SJSA1 (cell line): ENCODE measurements at regions not wholly inside any gene's neighbourhood (a gene's known extent, or its start where the extent isn't known, plus 50 kb on each side); places are given as distances from the start of the nearest gene placed in this dataset.

Source experiments
- DNase-seq, 2 experiments: peaks; one replicate each; pipeline ENCODE4 v3.0.0-alpha.2; 2015 to 2020; ENCODE audit warnings: low spot score in 2 of 2, low read depth in 1 of 2
- H3K27ac ChIP-seq: fragments of 250-450 bp; sonication (Bioruptor Pico); 2 replicates; pipeline ENCODE4 v1.5.1; 2020; ENCODE audit warnings: mild to moderate bottlenecking, moderate library complexity
- H3K27me3 ChIP-seq: fragments of 250-450 bp; sonication (Bioruptor Pico); replicated peaks from 2 replicates; pipeline ENCODE4 v1.5.1; 2020; ENCODE audit warnings: mild to moderate bottlenecking, moderate library complexity
- H3K36me3 ChIP-seq: fragments of 250-450 bp; sonication (Bioruptor Pico); 2 replicates; pipeline ENCODE4 v1.5.1; 2020; ENCODE audit warnings: mild to moderate bottlenecking
- H3K4me1 ChIP-seq: fragments of 250-450 bp; sonication (Bioruptor Pico); replicated peaks from 2 replicates; pipeline ENCODE4 v1.6.1; 2021; ENCODE audit warnings: mild to moderate bottlenecking
- H3K4me3 ChIP-seq: fragments of 250-450 bp; sonication (Bioruptor Pico); 2 replicates; pipeline ENCODE4 v1.5.1; 2020; ENCODE audit warnings: mild to moderate bottlenecking
- H3K9me3 ChIP-seq: fragments of 250-450 bp; sonication (Bioruptor Pico); replicated peaks from 2 replicates; pipeline ENCODE4 v1.5.1; 2020; ENCODE audit warnings: mild to moderate bottlenecking

GRCh38 chr2:19746137-19746600 is 155.6 kb downstream of the TTC32 start:
- Histone ChIP-seq H3K9me3 (no peaks in the 10 kb centered on the region), H3K4me3 (no peak overlapping the region), H3K27me3 (no peaks in the 10 kb centered on the region), H3K27ac (no peak overlapping the region), H3K4me1 (no peaks in the 10 kb centered on the region), H3K36me3 (no peaks in the 10 kb centered on the region)
- no peak for DNase-seq

- Histone ChIP-seq H3K36me3 (no peaks in the 10 kb centered on the region), H3K27ac (no peak overlapping the region), H3K27me3 (no peaks in the 10 kb centered on the region), H3K4me3 (no peak overlapping the region), H3K9me3 (no peaks in the 10 kb centered on the region), H3K4me1 (no peaks in the 10 kb centered on the region)
- no peak for DNase-seq
Observed at GRCh38 chr2:19745318-19746136, 156.3 kb downstream of the TTC32 start.

DNA sequence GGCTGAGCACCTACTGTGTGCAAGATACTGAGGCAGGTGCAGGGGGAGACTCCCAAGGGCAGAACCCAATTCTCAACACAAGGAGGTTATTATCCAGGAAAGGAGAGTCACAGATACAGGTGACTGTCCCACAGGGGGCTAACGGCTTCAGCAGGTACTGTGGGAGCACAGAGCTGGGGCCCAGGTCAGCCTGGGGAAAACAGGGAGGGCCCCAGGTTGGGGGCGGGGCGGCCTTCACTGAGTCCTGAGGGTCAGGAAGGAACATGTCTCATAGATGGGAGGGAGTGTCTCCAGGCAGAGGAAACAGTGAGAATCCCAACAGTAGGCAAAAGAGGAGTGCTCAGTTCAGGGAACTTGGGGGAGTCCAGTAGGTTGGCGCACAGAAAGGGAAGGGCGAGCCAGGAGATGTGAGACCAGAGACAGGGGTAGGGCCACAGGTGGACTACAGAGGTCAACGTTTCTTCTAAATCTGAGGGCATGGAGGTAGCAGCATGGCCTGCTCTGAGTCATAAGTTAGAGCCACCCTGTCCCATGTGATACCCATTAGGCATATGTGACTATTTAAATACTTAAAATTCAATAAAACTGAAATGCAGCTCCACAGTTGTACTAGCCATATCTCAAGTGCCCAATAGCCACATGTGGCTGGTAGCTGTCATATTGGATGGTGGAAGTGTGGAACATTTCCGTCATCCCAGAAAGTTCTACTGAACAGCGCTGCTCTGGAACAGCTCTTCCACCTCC is 157.2 kb downstream of the TTC32 start:
- Histone ChIP-seq H3K27ac (no peak overlapping the region), H3K27me3 (no peaks in the 10 kb centered on the region), H3K4me1 (no peaks in the 10 kb centered on the region), H3K36me3 (no peaks in the 10 kb centered on the region), H3K9me3 (no peaks in the 10 kb centered on the region), H3K4me3 (no peak overlapping the region)
- DNase-seq, result no peak

- no peak for DNase-seq
- Histone ChIP-seq H3K4me1 (peaks cover 3% of the 10 kb centered on the region), H3K9me3 (no peaks in the 10 kb centered on the region), H3K36me3 (no peaks in the 10 kb centered on the region), H3K4me3 (no peak overlapping the region), H3K27me3 (no peaks in the 10 kb centered on the region), H3K27ac (no peak overlapping the region)
Observed at GRCh38 chr2:19743641-19744040, 158.1 kb downstream of the TTC32 start.

- no peak for DNase-seq
- peaks cover 9% of the 10 kb centered on the region for H3K4me1 ChIP-seq
- H3K4me3 ChIP-seq, result no peak overlapping the region
- H3K9me3 ChIP-seq, result no peaks in the 10 kb centered on the region
- H3K27me3 ChIP-seq, result no peaks in the 10 kb centered on the region
- H3K36me3 ChIP-seq, result no peaks in the 10 kb centered on the region
- no peak overlapping the region for H3K27ac ChIP-seq
Observed at GRCh38 chr2:19742872-19743271, 158.9 kb downstream of the TTC32 start.

GRCh38 chr2:19739256-19739655 is 162.5 kb downstream of the TTC32 start:
- no peaks in the 10 kb centered on the region for H3K36me3 ChIP-seq
- no peaks in the 10 kb centered on the region for H3K27me3 ChIP-seq
- no peak for DNase-seq
- H3K9me3 ChIP-seq, result no peaks in the 10 kb centered on the region
- H3K4me3 ChIP-seq, result no peak overlapping the region
- H3K4me1 ChIP-seq, result peaks cover 11% of the 10 kb centered on the region
- no peak overlapping the region for H3K27ac ChIP-seq

DNA sequence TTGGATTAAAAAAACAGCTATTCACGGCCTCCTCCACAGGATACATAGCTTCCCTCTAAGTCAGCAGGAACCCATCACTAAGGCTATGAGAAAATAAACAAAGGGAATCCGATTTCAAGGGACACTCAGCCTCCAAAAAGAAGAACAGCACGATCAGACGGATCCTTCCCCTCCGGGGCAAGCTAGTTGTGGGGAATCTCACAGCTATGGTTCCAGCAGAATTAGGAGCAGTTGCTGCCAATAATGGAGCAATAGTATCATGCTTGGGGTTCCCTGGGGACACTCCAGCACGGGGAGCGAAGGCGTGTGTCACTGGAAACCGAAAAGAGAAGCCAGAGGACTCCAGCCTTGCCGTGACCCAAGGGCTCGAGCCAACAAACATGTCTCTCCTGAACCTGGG is 163.1 kb downstream of the TTC32 start:
- no peaks in the 10 kb centered on the region for H3K27me3 ChIP-seq
- H3K4me1 ChIP-seq, result peaks cover 16% of the 10 kb centered on the region
- H3K4me3 ChIP-seq, result no peak overlapping the region
- no peaks in the 10 kb centered on the region for H3K36me3 ChIP-seq
- H3K27ac ChIP-seq, result no peak overlapping the region
- H3K9me3 ChIP-seq, result no peaks in the 10 kb centered on the region
- no peak for DNase-seq

DNA sequence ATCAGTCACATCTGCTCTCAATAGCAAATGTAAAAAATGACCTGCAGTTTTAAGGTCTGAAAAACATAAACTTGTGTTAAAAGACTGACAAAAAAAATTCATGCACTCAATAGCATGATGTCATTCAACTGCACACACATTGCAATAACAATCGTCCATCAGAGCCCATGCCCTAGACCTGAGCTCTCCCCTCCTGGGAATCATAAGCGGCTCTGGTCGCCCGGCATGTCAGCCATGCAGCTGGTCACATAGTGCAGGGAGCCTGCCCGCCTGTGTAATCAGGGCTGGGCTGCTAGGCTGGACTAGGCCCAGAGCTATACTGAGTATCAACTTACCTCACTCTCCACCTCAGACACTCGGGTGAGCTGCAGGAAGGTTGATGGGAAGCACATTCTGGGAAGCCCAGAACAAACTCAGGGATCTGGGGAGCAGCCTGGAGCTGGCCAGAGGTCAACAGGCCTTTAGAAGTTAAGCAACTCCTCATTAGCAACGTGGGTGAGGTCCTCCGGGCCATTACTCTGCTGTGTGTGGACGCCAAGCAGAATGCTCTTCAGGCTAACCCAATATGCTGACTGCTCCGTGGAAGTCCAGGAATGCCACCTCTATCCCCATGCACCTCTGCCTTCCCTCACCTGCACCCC is 165.5 kb downstream of the TTC32 start:
- no peak for DNase-seq

DNA sequence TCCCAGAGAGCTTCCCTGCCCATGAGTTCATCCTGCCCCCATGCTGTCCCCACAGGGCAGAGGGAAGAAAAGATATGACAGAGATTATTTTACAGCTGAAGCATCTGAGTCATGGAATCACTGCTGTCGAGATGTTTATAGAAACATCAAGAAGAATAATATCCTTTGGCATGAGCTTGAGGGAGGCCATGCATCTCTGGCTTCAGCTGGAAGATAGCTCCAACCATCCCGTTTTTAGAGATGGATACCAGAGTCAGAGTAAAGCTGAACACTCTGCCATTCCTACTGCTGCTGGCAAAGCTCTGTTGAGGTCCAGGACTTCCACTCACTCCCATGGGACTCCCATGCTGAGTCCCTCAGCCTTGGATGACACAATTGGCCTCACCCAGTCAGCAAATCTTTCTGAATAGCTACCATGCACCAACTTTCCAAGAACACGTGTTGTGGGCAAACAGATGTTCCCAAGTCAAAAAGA is 167.8 kb downstream of the TTC32 start:
- Histone ChIP-seq H3K4me3 (no peak overlapping the region), H3K27me3 (no peaks in the 10 kb centered on the region), H3K36me3 (no peaks in the 10 kb centered on the region), H3K27ac (no peak overlapping the region), H3K4me1 (peaks cover 22% of the 10 kb centered on the region), H3K9me3 (peaks cover 2% of the 10 kb centered on the region; the same call in 1 of the 2 replicates)
- DNase-seq, result peak in 1 of 2 experiments; percentile 64

More for the DNA sequence above, 165.5 kb downstream of the TTC32 start:
- Histone ChIP-seq H3K27ac (no peak overlapping the region), H3K36me3 (no peaks in the 10 kb centered on the region), H3K4me1 (peaks cover 22% of the 10 kb centered on the region), H3K27me3 (no peaks in the 10 kb centered on the region), H3K4me3 (no peak overlapping the region), H3K9me3 (no peaks in the 10 kb centered on the region)

DNA sequence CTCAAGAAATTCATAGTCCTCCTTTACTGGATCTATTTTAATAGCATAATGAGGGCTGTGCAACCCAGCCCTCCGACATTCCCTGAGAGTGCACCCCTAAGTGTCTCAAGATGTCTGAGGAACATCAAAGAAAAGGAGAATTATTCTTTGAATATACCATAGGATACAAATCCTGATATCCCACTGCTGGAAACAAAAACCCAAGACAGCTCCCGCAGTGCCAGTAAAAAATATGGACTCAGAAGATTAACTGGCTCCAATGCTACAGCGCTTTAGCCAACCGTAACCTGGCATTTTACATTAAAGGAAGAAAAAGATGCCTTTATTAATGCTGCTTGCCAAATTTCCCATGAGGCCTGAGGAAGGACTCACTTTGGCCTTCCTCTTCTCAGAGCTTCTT is 168.4 kb downstream of the TTC32 start:
- H3K9me3 ChIP-seq, result peaks cover 2% of the 10 kb centered on the region; the same call in 1 of the 2 replicates
- H3K4me3 ChIP-seq, result no peak overlapping the region
- no peak for DNase-seq
- no peaks in the 10 kb centered on the region for H3K36me3 ChIP-seq
- H3K27ac ChIP-seq, result no peak overlapping the region
- H3K4me1 ChIP-seq, result peaks cover 16% of the 10 kb centered on the region
- H3K27me3 ChIP-seq, result no peaks in the 10 kb centered on the region

DNA sequence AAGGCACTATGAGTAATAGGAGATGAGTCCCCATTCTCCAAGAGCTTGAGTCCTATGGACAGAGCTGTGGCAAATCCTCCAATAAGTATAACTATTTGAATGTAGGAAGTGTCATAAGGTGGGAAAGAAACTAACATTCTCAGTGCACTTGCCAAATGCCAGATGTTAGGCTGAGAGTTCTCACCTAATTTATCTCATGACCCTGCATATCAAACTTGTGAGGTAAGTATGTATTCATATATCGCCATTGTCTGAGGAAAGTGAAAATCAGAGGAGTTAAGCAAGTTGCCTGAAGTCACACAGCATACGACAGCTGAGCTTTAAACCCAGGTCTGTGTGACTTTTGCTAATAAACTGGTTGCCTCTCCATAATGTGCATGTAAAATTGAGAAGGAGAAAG is 169.5 kb downstream of the TTC32 start:
- Histone ChIP-seq H3K36me3 (no peaks in the 10 kb centered on the region), H3K4me1 (peaks cover 12% of the 10 kb centered on the region), H3K27me3 (no peaks in the 10 kb centered on the region), H3K27ac (no peak overlapping the region), H3K9me3 (peaks cover 2% of the 10 kb centered on the region; the same call in 1 of the 2 replicates), H3K4me3 (no peak overlapping the region)
- no peak for DNase-seq

GRCh38 chr2:19731515-19731914 is 170.3 kb downstream of the TTC32 start:
- Histone ChIP-seq H3K27me3 (no peaks in the 10 kb centered on the region), H3K36me3 (no peaks in the 10 kb centered on the region), H3K27ac (no peak overlapping the region), H3K9me3 (peaks cover 2% of the 10 kb centered on the region; the same call in 1 of the 2 replicates), H3K4me3 (no peak overlapping the region), H3K4me1 (peaks cover 12% of the 10 kb centered on the region)
- no peak for DNase-seq

- H3K4me1 ChIP-seq, result peaks cover 12% of the 10 kb centered on the region
- H3K27ac ChIP-seq, result no peak overlapping the region
- H3K9me3 ChIP-seq, result peaks cover 2% of the 10 kb centered on the region; the same call in 1 of the 2 replicates
- H3K4me3 ChIP-seq, result no peak overlapping the region
- H3K36me3 ChIP-seq, result no peaks in the 10 kb centered on the region
- no peak for DNase-seq
- H3K27me3 ChIP-seq, result no peaks in the 10 kb centered on the region
Observed at GRCh38 chr2:19731037-19731436, 170.7 kb downstream of the TTC32 start.
